H9 (cell line): ENCODE measurements at regions not wholly inside any gene's neighbourhood (a gene's known extent, or its start where the extent isn't known, plus 50 kb on each side); places are given as distances from the start of the nearest gene placed in this dataset.

Experiments
- DNase-seq: peaks from one replicate; pipeline ENCODE4 v3.0.0-alpha.2; 2017
- H2AFZ ChIP-seq: one replicate; pipeline ENCODE4 v1.6.1; 2013; ENCODE audit warnings: mild to moderate bottlenecking, low read length, control low read depth, moderate library complexity
- H2AK5ac ChIP-seq: 2 replicates; pipeline ENCODE4 v1.6.1; 2013; ENCODE audit warnings: low read length, control low read depth, mixed read lengths; ENCODE audit not compliant: insufficient read length
- H2BK120ac ChIP-seq: one replicate; pipeline ENCODE4 v1.6.1; 2013; ENCODE audit warnings: low read depth, mild to moderate bottlenecking, low read length, control low read depth, inconsistent platforms; ENCODE audit not compliant: poor library complexity, severe bottlenecking
- H2BK12ac ChIP-seq: 2 replicates; pipeline ENCODE4 v1.6.1; 2013; ENCODE audit warnings: low read length, control low read depth, mixed read lengths, low read depth; ENCODE audit not compliant: insufficient read length
- H2BK15ac ChIP-seq: 2 replicates; pipeline ENCODE4 v1.6.1; 2013; ENCODE audit warnings: low read depth, low read length, control low read depth
- H2BK20ac ChIP-seq: one replicate; pipeline ENCODE4 v1.6.1; 2013; ENCODE audit warnings: low read depth, mild to moderate bottlenecking, low read length, control low read depth, inconsistent platforms; ENCODE audit not compliant: poor library complexity, severe bottlenecking
- H2BK5ac ChIP-seq: 2 replicates; pipeline ENCODE4 v1.6.1; 2013; ENCODE audit warnings: low read length, control low read depth, mixed read lengths; ENCODE audit not compliant: insufficient read length
- H3K14ac ChIP-seq: 2 replicates; pipeline ENCODE4 v1.6.1; 2013; ENCODE audit warnings: low read length, control low read depth; ENCODE audit not compliant: insufficient read depth
- H3K18ac ChIP-seq: 2 replicates; pipeline ENCODE4 v1.6.1; 2013; ENCODE audit warnings: low read depth, mild to moderate bottlenecking, mixed read lengths, low read length, control low read depth; ENCODE audit not compliant: insufficient read length
- H3K23ac ChIP-seq: 2 replicates; pipeline ENCODE4 v1.6.1; 2013; ENCODE audit warnings: low read length, control low read depth, mixed read lengths, low read depth; ENCODE audit not compliant: insufficient read length
- H3K23me2 ChIP-seq: 2 replicates; pipeline ENCODE4 v1.6.1; 2013; ENCODE audit warnings: low read depth, mild to moderate bottlenecking, mixed read lengths, low read length, control low read depth; ENCODE audit not compliant: insufficient read length, poor library complexity, severe bottlenecking
- H3K27ac ChIP-seq: 2 replicates; pipeline ENCODE4 v1.5.1; 2013; ENCODE audit warnings: low read length, control low read depth, mixed read lengths, low read depth; ENCODE audit not compliant: insufficient read length
- H3K27me3 ChIP-seq: 2 replicates; pipeline ENCODE4 v1.6.1; 2013; ENCODE audit warnings: low read length, control low read depth, inconsistent platforms; ENCODE audit not compliant: insufficient read depth
- H3K4ac ChIP-seq: 2 replicates; pipeline ENCODE4 v1.6.1; 2013; ENCODE audit warnings: low read depth, mild to moderate bottlenecking, control low read depth, inconsistent platforms, low read length, moderate library complexity
- H3K4me1 ChIP-seq: 2 replicates; pipeline ENCODE4 v1.6.1; 2013; ENCODE audit warnings: low read length, control low read depth, inconsistent platforms; ENCODE audit not compliant: insufficient read depth
- H3K4me2 ChIP-seq: 2 replicates; pipeline ENCODE4 v1.6.1; 2013; ENCODE audit warnings: low read length, control low read depth, mixed read lengths; ENCODE audit not compliant: insufficient read length, insufficient read depth
- H3K56ac ChIP-seq: 2 replicates; pipeline ENCODE4 v1.6.1; 2013; ENCODE audit warnings: low read depth, mild to moderate bottlenecking, mixed read lengths, low read length, control low read depth; ENCODE audit not compliant: insufficient read length
- H3K79me1 ChIP-seq: 2 replicates; pipeline ENCODE4 v1.6.1; 2013; ENCODE audit warnings: low read depth, mild to moderate bottlenecking, moderate library complexity, low read length, control low read depth, inconsistent platforms; ENCODE audit not compliant: insufficient read depth, poor library complexity, severe bottlenecking
- H3K79me2 ChIP-seq: 2 replicates; pipeline ENCODE4 v1.6.1; 2013; ENCODE audit warnings: low read length, control low read depth, inconsistent platforms; ENCODE audit not compliant: insufficient read depth
- H3K9ac ChIP-seq: 2 replicates; pipeline ENCODE4 v1.6.1; 2013; ENCODE audit warnings: low read length, control low read depth, mixed read lengths; ENCODE audit not compliant: insufficient read length; ENCODE audit errors: extremely low read depth
- H3K9me3 ChIP-seq: one replicate; pipeline ENCODE4 v1.6.1; 2013; ENCODE audit warnings: low read depth, low read length, inconsistent platforms; ENCODE audit not compliant: control insufficient read depth
- H3T11ph ChIP-seq: one replicate; pipeline ENCODE4 v1.6.1; 2013; ENCODE audit warnings: mild to moderate bottlenecking, low read length, control low read depth, inconsistent platforms
- H4K20me1 ChIP-seq: one replicate; pipeline ENCODE4 v1.6.1; 2013; ENCODE audit not compliant: control insufficient read depth, insufficient read length, insufficient read depth
- H4K5ac ChIP-seq: 2 replicates; pipeline ENCODE4 v1.6.1; 2013; ENCODE audit warnings: low read depth, mild to moderate bottlenecking, mixed read lengths, low read length, control low read depth; ENCODE audit not compliant: insufficient read length
- H4K8ac ChIP-seq: replicated peaks from 2 replicates; pipeline ENCODE4 v1.6.1; 2013; ENCODE audit warnings: low read length, control low read depth, mixed read lengths, low read depth; ENCODE audit not compliant: insufficient read length
- H4K91ac ChIP-seq: 2 replicates; pipeline ENCODE4 v1.6.1; 2013; ENCODE audit warnings: low read depth, mild to moderate bottlenecking, moderate library complexity, mixed read lengths, low read length, control low read depth; ENCODE audit not compliant: insufficient read length
- H3K27ac Mint-ChIP-seq, 3 experiments: 2 replicates in 2 of 3; 3 replicates in 1 of 3; pipeline ENCODE4 v1.8.0; 2020 to 2021; ENCODE audit warnings: mixed read lengths in 3 of 3, mild to moderate bottlenecking in 1 of 3, moderate library complexity in 1 of 3
- H3K27me3 Mint-ChIP-seq: 2 replicates; pipeline ENCODE4 v1.8.0; 2021; ENCODE audit warnings: low read depth, mild to moderate bottlenecking, moderate library complexity, mixed read lengths
- H3K36me3 Mint-ChIP-seq, 3 experiments: 2 replicates in 2 of 3; 3 replicates in 1 of 3; pipeline ENCODE4 v1.8.0; 2020 to 2021; ENCODE audit warnings: low read depth in 3 of 3, mixed read lengths in 3 of 3; ENCODE audit not compliant: insufficient read depth in 1 of 3
- H3K4me1 Mint-ChIP-seq, 2 experiments: 2 replicates each; pipeline ENCODE4 v1.8.0; 2020; ENCODE audit warnings: mixed read lengths in 2 of 2
- H3K4me3 Mint-ChIP-seq, 2 experiments: 2 replicates in 1 of 2; 3 replicates in 1 of 2; pipeline ENCODE4 v1.8.0; 2020 to 2021; ENCODE audit warnings: mild to moderate bottlenecking in 2 of 2, mixed read lengths in 2 of 2, moderate library complexity in 1 of 2
- H3K9me3 Mint-ChIP-seq, 2 experiments: 2 replicates in 1 of 2; 3 replicates in 1 of 2; pipeline ENCODE4 v1.8.0; 2020; ENCODE audit warnings: mild to moderate bottlenecking in 2 of 2, mixed read lengths in 2 of 2, moderate library complexity in 1 of 2
- WGBS: extraction: QIAGEN DNeasy Blood & Tissue Kit; methylation state at CpG from one replicate; pipeline ENCODE4 v1.1.7; 2013; ENCODE audit warnings: missing lambda C conversion rate, low lambda C conversion rate, mixed read lengths; ENCODE audit not compliant: insufficient read length; ENCODE audit errors: extremely low coverage; 5-methylcytosine and 5-hydroxymethylcytosine counted together
- TF ChIP-seq, protein P1 (sequence below): fragments of 200-600 bp; sonication (generic); conservative IDR thresholded peaks from 3 replicates; pipeline ENCODE4 v1.8.0; 2021; ENCODE audit warnings: antibody characterized with exemption, mild to moderate bottlenecking

DNA sequence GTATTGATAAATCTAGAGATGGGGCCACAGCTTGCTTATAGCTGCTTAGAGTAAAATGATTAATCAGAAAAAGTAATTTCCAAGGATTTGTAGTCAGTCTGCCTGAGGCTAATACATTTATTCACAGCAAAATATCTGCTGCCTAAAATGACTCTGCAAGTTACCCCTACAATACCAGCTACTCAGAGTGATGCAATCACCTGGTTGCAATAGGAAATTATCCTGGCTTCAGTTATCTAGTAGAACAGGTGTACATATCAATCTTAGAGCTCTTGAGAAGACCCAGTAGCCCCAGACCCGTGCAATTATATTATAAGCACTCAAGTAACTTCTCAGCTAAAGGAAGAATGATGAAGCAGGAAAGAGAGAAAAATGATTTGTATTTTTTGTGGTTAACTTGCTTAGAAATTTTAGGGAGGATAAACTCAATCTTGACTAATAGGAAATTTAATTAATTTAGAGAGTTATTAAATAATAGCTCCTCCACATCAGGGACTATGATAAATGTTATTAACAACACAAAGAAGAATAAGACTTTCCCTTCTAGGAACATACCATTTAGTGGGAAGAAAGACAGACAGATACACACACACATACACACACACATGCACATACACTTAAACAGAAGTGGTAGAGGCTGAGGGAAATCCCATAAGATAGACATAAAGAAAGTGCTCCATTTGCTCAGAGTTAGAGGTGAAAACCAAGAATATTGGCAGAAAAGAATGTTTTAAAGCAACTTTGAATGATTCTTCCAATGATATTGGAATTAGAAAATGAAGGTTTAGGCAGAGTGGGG, 140.4 kb upstream of the PRSS1 start:
- Histone ChIP-seq H3K56ac (no peak overlapping the region), H2BK5ac (no peak overlapping the region), H4K20me1 (no peaks in the 10 kb centered on the region), H3K9me3 (no peaks in the 10 kb centered on the region), H3K4me2 (no peak overlapping the region), H2AFZ (no peak overlapping the region), H3K4ac (no peak overlapping the region), H3K79me1 (no peaks in the 10 kb centered on the region), H3K18ac (no peak overlapping the region), H4K91ac (no peak overlapping the region), H2BK15ac (no peak overlapping the region), H2AK5ac (no peak overlapping the region), H3K23me2 (no peaks in the 10 kb centered on the region), H3K14ac (no peak overlapping the region), H2BK20ac (no peak overlapping the region), H3K27me3 (no peaks in the 10 kb centered on the region), H3T11ph (no peak overlapping the region), H3K27ac (no peak overlapping the region), H2BK120ac (no peak overlapping the region), H3K79me2 (no peaks in the 10 kb centered on the region), H4K5ac (no peak overlapping the region), H2BK12ac (no peak overlapping the region), H4K8ac (no peak overlapping the region), H3K9ac (no peak overlapping the region), H3K4me1 (no peaks in the 10 kb centered on the region; the same call in 1 of the 2 replicates), H3K23ac (no peak overlapping the region)
- no peak for DNase-seq
- Mint-ChIP-seq H3K27ac (no peak overlapping the region), H3K27me3 (no peaks in the 10 kb centered on the region), H3K36me3 (no peaks in the 10 kb centered on the region), H3K9me3 (no peaks in the 10 kb centered on the region), H3K4me1 (peaks cover 4 to 10% of the 10 kb centered on the region in 2 experiments; a peak in 3 of 4 replicates), H3K4me3 (no peak overlapping the region)
- WGBS, result no CpG with 5 or more reads among the region's 1 CpG
- TF ChIP-seq, protein P1, sequence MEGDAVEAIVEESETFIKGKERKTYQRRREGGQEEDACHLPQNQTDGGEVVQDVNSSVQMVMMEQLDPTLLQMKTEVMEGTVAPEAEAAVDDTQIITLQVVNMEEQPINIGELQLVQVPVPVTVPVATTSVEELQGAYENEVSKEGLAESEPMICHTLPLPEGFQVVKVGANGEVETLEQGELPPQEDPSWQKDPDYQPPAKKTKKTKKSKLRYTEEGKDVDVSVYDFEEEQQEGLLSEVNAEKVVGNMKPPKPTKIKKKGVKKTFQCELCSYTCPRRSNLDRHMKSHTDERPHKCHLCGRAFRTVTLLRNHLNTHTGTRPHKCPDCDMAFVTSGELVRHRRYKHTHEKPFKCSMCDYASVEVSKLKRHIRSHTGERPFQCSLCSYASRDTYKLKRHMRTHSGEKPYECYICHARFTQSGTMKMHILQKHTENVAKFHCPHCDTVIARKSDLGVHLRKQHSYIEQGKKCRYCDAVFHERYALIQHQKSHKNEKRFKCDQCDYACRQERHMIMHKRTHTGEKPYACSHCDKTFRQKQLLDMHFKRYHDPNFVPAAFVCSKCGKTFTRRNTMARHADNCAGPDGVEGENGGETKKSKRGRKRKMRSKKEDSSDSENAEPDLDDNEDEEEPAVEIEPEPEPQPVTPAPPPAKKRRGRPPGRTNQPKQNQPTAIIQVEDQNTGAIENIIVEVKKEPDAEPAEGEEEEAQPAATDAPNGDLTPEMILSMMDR, result no peak
